DMS153 treated with DMSO at 0.1 percent for 48 hours (cell line): ENCODE measurements at regions not wholly inside any gene's neighbourhood (a gene's known extent, or its start where the extent isn't known, plus 50 kb on each side); places are given as distances from the start of the nearest gene placed in this dataset.

ENCODE experiments used
- DNase-seq: peaks from one replicate; lab custom pipeline; 2025; ENCODE audit not compliant: unreplicated experiment; lab: John Stamatoyannopoulos, UW

- no peak for DNase-seq
Measured at GRCh38 chr3:82048711-82049110, 287.3 kb upstream of the GBE1 start.

DNA sequence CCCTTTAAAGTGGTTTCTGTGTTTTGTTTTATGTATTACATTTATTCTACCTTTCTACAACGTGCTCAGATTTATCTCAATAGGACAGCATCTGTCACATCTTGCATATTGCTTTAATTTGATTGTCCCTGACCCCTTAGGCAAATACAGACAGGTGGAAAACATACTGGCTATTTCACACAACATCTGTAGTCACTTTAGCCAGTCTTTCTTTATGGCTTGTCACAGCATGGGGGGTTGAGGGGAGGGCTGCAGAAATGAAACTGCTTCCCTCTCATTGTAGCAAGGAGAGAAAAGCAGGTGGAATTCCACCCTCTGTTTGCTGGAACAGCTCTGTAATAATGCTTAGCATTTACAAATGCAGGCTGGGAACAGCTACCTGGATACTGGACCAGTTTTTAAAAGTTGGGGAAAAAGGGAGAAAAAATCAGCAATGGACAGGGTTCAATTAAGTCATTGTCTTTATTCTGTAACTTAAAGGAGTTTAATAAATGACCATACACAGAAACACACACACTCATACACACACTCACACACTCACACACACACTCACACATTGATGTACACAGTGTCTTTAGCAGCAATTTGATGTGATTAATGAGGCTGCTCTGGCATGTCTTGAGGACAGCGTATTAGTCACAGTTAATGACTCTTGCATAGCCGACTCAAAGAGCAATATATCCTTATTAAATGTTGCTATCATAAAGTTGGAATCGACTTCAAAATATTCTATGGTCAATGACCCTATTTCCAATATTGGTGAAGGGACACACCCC, 283.7 kb upstream of the GBE1 start:
- peak; percentile 11 for DNase-seq

DNA sequence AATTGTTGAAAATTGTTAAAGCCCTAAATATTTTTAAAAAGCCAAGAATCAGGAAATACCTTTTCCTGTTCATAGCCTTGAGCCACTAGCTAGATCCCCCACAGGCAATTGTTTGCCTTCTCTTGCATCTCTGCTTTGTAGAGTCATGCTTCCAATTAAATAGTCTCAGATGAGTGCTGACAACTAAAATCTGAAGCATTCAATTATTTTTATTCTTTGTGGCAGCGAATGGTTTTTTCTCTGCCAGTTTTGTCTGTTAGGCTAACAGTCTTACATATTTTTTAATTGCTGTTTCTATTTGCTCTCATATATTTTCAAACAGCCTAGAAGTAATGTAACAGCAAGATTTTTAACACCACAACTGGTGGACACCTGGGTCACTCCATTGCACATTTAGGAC, 277.1 kb upstream of the GBE1 start:
- DNase-seq = no peak

DNA sequence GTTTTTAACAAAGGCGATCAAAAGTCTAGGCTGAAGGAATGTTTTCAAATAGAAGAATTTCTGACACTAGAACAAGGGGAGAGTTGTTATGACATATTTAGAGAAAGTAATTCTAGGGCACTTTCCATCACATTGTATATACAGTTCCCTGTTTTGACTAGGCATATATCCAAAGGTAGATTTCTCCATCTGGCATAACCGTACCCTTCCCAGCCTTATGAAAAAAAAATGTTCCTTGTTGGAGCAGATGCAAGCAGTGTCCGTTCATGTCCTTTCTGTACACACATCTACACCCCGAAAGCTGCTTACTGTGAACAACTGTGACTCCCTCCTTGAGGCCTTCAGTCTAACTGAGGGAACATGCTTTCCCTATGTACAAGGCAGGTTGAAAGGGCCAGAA, 271.7 kb upstream of the GBE1 start:
- no peak for DNase-seq

DNA sequence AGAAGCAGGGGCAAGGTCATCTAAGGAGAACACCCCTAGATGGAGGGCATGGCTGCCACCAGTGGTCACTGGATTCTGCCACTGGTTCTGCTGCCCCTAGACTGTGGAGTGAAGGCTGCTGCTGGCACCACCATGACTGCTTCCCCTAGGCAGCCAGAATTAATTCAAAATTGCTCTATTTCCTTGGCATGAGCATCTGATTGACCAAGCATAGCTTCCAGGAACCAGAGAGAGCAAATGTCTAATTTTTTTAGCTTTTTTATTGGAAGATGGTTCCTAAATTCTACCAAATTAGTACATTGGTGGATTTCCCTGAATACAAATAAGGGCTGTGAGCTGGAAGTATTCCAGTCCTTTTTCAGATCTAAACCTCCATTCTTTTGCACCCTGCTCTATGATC, 270.2 kb upstream of the GBE1 start:
- no peak for DNase-seq

GRCh38 chr3:82030916-82031315, 269.5 kb upstream of the GBE1 start:
- DNase-seq = no peak

GRCh38 chr3:82022836-82023235, 261.4 kb upstream of the GBE1 start:
- DNase-seq = no peak

- DNase-seq = no peak
Measured at GRCh38 chr3:82020282-82020681, 258.8 kb upstream of the GBE1 start.

DNA sequence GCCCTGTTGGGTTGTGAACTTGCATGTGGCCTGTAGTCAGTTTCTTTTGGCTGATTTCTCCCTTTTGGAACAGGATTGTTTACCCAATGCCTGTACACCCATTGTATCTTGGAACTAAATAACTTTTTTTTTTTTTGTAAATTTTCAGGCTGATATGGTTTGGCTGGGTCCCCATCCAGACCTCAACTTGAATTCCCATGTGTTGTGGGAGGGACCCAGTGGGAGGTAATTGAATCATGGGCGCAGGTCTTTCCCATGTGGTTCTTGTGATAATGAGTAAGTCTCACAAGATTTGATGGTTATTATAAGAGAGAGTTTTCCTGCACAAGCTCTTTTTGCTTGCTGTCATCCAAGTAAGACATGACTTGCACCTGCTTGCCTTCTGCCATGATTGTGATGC, 253.8 kb upstream of the GBE1 start:
- DNase-seq = no peak

DNA sequence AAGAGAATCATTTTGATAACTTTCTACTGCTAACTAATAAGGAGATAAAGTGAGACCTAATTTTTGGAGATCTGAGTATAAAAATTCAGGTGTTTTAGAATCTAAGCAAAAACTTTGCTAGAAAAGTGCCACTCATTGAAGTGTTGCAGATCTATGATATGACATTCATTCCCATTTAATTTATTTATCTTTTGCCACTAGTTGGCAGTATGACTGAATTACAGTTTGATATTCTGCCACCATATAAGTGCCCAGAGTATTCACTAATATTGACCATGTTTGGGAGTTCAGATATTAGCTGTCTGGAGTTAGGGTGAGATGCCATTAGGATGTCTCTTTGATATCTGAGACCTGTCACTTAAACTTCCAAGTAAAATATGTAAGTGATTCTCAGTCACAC, 251.3 kb upstream of the GBE1 start:
- no peak for DNase-seq

- DNase-seq = no peak
Measured at GRCh38 chr3:82011336-82011735, 249.9 kb upstream of the GBE1 start.

GRCh38 chr3:82005266-82005665, 243.8 kb upstream of the GBE1 start:
- no peak for DNase-seq

DNA sequence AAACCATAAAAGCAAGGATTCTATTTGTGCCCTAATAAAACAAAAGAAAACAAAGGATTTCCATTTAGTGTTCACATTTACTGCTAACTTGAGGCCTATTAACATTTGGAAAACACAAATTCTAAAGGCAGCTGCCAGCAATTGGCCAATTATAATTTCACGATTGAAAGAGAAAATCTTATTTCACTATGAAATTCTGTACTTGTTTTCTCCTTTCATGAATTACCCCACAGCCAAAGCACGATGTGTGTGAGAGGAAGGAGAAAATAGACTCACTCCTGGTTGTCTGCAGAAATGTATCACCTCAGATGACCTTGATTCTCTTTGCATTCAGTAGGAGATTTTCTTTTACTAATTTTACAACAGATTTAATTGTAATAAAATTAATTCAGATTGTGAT, 242.8 kb upstream of the GBE1 start:
- DNase-seq = no peak

GRCh38 chr3:82002986-82003642, 241.7 kb upstream of the GBE1 start:
- no peak for DNase-seq

DNA sequence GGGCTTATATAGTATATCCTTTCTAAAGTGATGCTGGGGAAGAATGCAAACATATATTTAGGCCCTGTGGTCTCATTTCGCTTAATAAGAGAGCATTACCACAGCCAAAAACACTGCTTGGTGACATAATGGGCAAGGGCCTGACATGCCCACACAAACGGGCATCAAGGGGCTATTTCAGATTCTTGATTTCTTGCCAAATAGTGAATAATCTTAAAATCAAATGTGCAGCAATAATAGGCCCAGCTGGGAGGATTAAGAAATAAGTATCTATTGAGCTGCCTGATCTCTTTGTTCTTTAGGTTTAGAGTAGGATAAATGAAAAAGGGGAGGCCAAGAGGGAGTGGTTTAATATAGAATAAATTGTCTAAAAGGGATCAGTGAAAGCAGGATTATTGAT, 241.0 kb upstream of the GBE1 start:
- DNase-seq = no peak

- DNase-seq = no peak
Measured at GRCh38 chr3:82001276-82001923, 240.0 kb upstream of the GBE1 start.

- no peak for DNase-seq
Measured at GRCh38 chr3:82000773-82001172, 239.3 kb upstream of the GBE1 start.

GRCh38 chr3:82000350-82000749, 238.9 kb upstream of the GBE1 start:
- no peak for DNase-seq

DNA sequence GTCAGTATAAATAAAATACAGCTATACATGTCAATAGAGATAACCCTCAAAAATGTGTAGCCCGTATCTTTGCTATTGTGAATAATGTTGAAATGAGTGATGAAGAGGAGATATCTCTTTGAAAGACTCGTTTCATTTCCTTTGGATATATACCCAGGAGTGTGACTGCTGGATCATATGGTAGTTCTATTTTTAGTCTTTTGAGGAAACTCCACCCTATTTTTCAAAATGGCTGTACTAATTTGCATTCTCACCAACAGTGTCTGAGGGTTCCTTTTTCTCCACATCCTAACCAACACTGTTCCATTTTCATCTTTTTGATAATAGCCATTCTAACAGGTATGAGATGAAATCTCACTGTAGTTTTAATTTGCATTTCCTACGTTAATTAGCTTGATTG, 237.5 kb upstream of the GBE1 start:
- no peak for DNase-seq

DNA sequence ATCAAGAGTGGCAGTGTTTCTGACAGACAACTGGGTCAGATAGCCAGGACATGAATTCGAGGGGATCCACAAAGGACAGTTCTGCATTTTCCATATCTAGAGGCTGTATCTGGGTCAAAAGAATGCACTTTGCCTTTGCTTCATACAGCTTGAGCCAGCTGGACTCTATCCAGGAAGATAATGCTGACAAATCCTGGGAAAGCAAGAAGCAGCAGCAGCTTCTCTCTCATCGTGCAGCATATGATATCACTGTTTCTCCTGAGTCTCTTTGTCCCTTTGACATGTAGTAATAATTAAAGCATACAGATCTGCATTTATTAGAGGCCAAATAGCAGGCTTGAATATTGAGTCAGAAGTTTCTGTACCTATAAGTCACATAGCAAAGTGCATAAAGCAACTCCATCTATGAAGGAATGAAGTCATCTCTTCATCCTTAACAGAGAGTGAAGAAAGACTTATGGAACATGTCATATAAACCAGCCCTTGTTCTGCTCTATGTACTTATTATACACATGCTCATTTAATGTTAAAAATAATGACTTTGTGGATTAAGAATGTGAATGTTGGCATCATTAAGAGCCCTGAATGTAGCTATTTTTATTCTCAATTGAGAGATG, 236.8 kb upstream of the GBE1 start:
- DNase-seq = no peak

DNA sequence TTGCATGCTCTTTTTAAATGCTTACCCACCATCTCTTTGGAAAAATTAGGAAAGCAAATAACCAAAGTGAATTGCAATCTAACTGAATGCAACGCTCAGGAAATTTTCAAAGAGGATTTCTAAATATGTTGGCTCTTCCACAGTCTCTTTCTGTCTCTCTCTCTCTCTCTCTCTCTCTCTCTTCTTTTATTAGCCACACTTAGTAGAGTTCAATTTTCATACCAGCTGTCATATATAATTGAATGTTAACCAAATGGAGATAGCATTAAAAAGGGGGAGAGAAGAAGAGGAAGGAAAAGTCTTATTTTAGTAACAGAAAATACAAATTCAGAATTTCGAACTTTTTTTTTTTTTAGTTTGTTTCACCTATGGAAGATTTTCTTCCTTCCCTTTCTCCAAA, 235.9 kb upstream of the GBE1 start:
- no peak for DNase-seq

DNA sequence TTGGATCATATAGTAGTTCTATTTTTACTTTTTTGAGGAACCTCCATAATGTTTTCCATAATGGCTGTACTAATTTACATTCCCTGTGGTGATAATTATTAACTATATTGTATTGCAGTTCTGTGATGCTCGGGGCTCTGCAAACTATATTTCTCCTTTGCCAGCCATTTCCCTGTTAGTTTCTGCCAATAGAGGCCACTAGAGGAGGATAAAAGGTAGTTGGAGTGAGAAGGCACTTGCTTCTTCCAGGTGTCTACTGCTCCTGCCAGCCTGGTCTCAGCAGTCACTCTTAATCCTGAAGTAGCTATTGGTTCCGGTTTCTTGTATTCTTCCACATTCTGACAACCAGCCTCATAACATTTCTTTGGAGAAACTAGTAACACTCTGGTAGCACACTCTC, 233.9 kb upstream of the GBE1 start:
- DNase-seq = no peak
